D721Med (cell line): ENCODE measurements at regions not wholly inside any gene's neighbourhood (a gene's known extent, or its start where the extent isn't known, plus 50 kb on each side); places are given as distances from the start of the nearest gene placed in this dataset.

Source experiments
- DNase-seq: peaks from one replicate; pipeline ENCODE4 v3.0.0; 2011; ENCODE audit warnings: low spot score; ENCODE audit not compliant: insufficient read length
- FAIRE-seq: peaks from 2 replicates; lab custom pipeline; 2011; peaks lifted over from hg19 to GRCh38; lab: Jason Lieb, UNC
- CTCF ChIP-seq: IDR thresholded peaks from 2 replicates; pipeline ENCODE4 v1.5.1; 2012; ENCODE audit warnings: mild to moderate bottlenecking, control low read depth; ENCODE audit not compliant: insufficient read depth; ENCODE audit errors: missing control alignments

DNA sequence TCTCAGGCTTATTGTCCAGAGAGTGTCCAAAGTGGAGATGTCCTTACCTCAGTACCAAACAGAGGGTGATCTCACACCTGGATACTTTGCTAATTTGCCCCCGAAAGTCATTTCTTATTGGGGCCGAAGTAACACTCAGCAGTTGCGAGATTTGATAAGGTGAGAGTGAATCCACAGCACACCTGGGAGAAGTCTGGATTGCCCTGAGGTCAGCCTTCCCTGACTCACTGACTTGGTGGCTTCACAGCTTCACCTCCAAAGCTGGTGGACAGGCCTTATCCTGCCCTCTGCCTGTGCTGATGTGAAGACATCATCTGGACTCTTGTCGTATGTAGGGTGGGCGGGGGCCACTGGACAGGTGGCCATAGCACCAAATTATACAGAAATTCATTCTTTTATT, 101.9 kb upstream of the ARMC2 start:
- DNase-seq (no peak), FAIRE-seq (no peak)
- TF ChIP-seq CTCF: no peak

- no peak for DNase-seq
- no peak for TF ChIP-seq CTCF
- FAIRE-seq: no peak
Observed at GRCh38 chr6:108746836-108747575, 101.2 kb upstream of the ARMC2 start.

DNA sequence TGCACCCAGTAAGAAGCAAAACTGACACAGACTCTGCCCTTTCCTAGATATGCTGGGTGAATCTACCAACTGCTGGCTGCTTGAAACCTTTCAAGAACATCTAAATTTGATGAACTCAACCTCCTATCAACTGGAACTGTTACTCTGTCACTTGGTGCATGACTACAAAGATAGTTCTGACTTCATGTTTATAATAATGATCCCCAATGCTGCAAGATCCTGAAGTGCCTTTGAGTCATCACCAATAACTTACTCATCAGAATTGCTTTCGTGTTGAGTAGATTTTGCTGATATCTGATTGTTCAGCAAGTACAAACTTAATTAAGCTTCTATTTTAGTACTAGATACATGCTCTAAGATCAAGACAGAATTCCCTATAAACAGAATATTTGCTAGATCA, 100.2 kb upstream of the ARMC2 start:
- no peak for TF ChIP-seq CTCF
- DNase-seq (no peak), FAIRE-seq (no peak)

GRCh38 chr6:108748959-108749358, 99.3 kb upstream of the ARMC2 start:
- FAIRE-seq: no peak
- no peak for DNase-seq
- no peak for TF ChIP-seq CTCF

- DNase-seq (no peak), FAIRE-seq (no peak)
- TF ChIP-seq CTCF: no peak
Observed at GRCh38 chr6:108750801-108751200, 97.4 kb upstream of the ARMC2 start.

- TF ChIP-seq CTCF: no peak
- no peak for FAIRE-seq
Observed at GRCh38 chr6:108751282-108751681, 96.9 kb upstream of the ARMC2 start.

More at GRCh38 chr6:108751282-108751681, 96.9 kb upstream of the ARMC2 start:
- no peak for DNase-seq
